GM21360 (cell line): ENCODE measurements at regions not wholly inside any gene's neighbourhood (a gene's known extent, or its start where the extent isn't known, plus 50 kb on each side); places are given as distances from the start of the nearest gene placed in this dataset.
"Not testable (repeated sequence)": the region's sequence is repeated elsewhere in the genome, so short reads cannot be mapped to it uniquely, and the experiment has no call there.

Experiments used
- ATAC-seq: cut with Tn5 transposase; IDR thresholded peaks from one replicate; pipeline ENCODE4 v1.9.1; 2021; ENCODE audit warnings: mild to moderate bottlenecking, moderate library complexity; ENCODE audit not compliant: unreplicated experiment

DNA sequence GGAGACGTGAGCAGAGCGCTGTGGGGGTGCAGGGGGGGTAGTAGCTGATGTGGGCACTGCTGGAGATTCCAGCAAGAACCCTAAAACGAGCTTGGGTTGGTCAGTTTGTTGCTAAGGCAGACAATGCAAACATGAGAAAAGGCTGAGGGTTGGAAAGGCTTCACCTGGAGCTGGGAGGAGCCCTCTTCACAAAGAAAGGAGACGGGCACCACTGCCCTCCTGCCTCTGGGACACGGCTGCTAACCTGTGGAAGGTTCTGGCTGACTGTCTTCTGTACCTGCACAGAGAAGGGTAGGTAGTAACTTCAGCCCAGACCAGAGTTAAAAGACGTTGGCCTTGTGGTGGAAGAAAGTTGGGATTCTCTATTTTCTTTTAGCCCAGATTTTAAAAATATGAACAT is 108.7 kb downstream of the SUCLA2 start:
- ATAC-seq: no peak

DNA sequence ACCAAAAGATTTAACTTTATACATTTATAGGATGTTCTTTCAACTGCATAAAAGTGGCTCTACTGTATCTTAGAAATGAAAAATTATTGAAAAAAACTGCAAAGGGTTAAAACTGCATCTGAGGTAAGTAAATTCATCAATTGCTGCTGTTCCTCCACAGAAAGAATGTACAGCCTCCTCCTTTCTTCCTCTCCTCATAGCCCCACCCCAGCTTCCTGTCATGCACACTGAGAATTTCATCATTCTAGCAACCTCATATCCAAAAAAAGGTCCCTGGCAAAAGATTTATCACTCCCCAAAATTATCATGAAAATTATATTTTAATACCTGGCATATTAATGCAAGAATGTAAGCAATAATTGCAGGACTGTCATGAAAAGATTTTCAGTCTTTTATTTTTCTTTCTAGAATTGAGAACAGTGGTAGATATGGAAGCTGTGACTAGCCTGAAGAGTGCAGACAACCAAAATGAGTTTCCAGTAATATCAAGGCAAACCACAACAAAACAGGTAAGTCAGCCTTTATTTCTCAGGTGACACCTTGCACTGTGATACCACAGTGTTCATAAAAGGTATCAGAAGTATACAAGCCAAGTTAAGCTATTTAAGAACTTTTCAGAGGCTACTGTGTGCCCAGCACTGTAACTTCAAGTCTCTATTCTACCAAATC is 110.8 kb downstream of the SUCLA2 start:
- ATAC-seq: no peak

DNA sequence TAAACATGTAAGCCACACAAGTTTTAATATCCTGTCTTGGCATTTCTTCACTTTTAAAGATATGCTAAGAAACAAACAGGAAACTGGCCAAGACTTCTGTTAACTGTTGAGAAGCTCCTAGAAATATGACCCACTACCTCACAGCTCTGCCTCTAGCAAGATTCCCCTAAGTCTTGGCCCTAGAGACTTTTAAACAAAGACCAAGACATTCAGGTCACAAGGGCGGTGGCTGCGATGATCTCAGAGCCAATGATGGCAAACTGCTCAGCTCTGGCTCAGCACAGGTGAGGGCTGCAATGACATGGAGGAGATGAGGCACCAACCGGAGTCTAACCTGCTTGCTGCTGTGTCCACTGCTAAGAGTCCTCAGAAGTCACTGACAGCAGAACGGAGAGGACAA is 114.8 kb downstream of the SUCLA2 start:
- no peak for ATAC-seq

GRCh38 chr13:47875201-47875600 is 125.9 kb downstream of the SUCLA2 start:
- no peak for ATAC-seq

- ATAC-seq: not testable (repeated sequence)
Measured at GRCh38 chr13:47873987-47874386, 127.1 kb downstream of the SUCLA2 start.

GRCh38 chr13:47873319-47873718 is 127.8 kb downstream of the SUCLA2 start:
- ATAC-seq: not testable (repeated sequence)

GRCh38 chr13:47869776-47870175 is 131.3 kb downstream of the SUCLA2 start:
- ATAC-seq: no peak

DNA sequence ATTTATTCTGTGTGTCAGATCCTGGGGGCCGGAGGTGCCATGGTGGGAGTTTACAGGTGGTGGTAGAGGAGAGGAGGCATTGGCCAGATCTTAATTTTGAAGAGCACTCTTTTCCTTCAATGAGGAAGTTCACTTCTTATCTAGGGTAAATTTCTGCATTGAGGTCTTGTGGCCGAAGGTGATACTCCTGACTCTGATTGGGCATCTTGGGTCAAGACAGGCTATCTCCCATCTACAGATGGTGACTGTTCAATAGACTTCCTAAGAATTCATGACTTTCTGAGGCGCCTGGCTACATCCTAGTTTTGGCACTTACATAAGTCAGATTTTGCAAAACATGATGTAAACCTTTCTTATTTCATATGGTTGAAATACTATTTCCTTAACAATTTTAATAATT is 135.2 kb downstream of the SUCLA2 start:
- no peak for ATAC-seq

DNA sequence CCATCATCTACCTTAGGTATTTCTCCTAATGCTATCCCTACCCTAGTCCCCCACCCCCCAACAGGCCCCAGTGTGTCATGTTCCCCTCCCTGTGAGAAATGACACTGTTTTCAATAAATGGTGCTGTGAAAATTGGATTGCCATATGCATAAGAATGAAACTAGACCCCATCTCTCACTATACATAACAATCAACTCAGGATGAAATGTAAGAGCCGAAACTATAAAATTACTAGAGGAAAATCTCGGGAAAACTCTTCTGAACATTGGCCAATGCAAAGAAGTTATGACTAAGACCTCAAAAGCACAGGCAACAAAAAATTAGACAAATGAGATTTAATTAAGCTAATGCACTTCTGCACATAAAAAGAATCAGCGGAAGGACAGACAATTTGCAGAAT is 138.2 kb downstream of the SUCLA2 start:
- no peak for ATAC-seq

DNA sequence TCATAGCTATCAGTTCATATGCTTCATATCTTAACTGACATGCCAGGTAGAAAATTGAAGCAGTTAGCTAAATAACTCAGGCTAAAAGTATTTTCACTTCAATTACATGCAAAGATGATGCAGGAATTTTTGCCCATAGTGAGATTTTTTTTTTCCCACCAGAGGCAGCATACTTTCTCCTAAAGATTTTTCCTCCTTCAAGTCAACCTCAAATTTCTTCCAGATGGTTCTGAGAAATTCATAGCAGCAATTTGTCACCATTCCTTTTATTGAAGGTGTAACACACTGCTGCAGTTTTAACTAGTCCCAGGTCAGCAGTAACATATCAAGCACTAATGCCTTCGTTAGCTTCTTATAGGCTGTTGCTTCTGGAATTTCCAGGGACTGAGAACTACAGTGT is 141.9 kb downstream of the SUCLA2 start:
- no peak for ATAC-seq

GRCh38 chr13:47858042-47859025 is 142.7 kb downstream of the SUCLA2 start:
- no peak for ATAC-seq

DNA sequence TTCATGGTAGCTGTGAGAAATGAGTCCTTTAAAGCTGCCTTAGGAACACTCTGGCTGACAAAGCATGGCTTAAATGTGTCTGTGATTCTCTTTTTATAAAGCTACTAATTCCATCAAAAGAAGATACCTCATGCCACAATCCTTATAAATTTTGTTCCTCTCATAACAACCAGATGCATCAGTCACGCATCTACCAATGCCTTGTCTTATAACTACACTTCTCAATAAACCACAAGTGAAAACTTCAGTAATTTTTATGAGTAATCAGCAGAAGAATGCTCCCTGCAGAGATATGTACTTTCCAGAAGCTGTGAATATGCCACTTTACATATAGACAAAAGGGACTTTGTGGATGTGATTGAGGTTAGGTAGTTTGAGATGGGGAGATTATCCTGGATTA is 147.8 kb downstream of the SUCLA2 start:
- ATAC-seq: no peak

GRCh38 chr13:47846886-47847285 is 154.2 kb downstream of the SUCLA2 start:
- ATAC-seq: no peak

GRCh38 chr13:47845981-47846380 is 155.1 kb downstream of the SUCLA2 start:
- no peak for ATAC-seq

GRCh38 chr13:47843005-47843404 is 158.1 kb downstream of the SUCLA2 start:
- ATAC-seq: no peak

DNA sequence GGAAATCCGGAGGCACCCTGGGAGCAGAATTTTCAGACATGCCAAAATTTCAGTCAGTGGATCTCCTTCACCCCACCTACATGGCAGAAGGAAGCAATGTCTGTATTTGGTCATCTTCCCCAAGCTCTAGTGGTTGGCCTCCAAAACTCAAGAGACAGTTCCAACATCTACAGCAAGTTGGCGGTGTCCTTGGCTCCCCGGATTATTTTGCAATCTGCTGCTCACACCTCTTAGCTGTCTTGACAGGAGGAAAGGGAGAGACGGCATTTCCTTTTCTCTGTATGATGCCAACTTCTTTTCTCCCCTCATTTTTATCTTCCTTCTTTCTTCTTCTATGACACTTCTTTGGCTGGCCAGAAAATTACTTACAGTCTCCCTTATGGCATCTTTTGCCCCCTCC is 159.9 kb downstream of the SUCLA2 start:
- ATAC-seq: no peak

DNA sequence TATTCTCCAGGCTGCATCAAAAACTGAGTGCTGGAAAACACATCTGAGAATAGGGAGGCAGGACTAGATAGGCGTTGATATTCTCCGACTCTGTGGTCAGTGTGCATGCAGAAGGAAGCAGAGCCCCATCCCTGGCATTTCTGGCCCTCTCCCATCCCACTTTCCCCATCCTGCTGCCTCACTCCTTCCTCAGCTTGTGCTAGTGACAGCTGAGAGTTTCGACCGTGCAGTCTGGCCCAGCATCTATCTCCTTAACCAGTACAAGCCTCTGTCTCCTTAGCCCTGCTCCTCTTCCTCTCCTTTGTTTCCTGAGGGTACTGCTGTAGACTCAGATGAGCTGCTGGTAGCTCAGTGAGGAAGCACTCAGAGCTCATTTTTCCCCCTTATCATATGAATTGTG is 163.2 kb downstream of the SUCLA2 start:
- no peak for ATAC-seq

DNA sequence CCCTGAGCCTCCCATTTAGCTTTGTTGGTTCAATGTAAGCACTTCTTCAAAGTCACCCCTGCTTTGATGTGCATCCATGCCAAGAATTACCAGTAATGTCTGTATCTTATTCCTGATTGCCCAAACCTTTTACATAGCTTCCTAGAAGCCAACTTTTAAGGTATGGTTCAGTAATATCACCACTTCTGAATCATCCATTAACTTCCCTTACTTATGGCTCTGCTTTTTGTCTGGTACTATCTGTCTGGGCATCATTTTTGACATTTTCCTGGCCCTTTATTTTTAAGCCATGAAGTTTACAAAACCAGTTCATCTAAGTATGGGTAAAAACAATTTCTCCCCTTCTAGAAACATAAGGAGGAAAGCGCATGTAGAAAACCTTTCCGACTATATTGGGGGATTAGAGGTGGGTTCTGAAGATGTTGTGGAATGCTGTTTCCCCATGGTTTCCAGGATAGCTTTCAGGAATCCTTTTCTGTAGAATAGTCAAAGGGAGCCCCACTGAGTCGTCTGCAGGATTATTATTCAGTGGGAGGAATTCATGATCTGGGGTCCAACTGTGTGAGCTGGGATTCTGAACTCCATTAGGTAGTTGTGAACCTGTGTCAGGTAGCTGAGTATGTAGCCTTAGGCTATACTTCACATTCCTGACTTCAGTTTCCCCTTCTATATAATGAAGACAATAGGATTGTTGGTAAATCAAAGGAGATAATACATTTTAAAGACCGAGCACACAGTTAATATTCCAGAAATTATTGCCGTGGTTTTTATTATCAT is 163.8 kb downstream of the SUCLA2 start:
- ATAC-seq: no peak

- no peak for ATAC-seq
Measured at GRCh38 chr13:47835470-47836228, 165.4 kb downstream of the SUCLA2 start.

GRCh38 chr13:47832458-47832972 is 168.6 kb downstream of the SUCLA2 start:
- no peak for ATAC-seq
